ENCODE measurements at regions not wholly inside any gene's neighbourhood (a gene's known extent, or its start where the extent isn't known, plus 50 kb on each side); places are given as distances from the start of the nearest gene placed in this dataset.
"Not testable (repeated sequence)": the region's sequence is repeated elsewhere in the genome, so short reads cannot be mapped to it uniquely, and the experiment has no call there.

DNA sequence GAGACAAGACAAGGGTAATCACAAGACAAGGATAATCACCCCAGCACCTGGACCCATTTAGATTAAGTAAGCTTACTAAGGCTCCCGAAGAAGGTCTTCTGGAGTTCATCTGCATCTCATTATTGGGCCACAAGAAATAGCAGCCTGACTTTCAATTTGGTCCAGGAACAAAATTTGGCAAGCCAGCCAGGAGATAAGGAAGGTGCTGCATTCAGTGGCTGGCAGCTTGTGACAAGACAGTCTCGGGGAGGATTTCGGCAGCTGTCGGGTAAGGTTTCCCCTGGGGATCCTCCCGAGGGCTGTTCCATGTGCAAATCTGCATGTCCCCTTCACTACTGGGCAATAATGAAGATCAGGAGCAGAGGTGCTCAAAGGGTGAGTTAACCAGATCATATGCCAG is 195.2 kb downstream of the FCRL5 start:
- Mint-ChIP-seq H3K4me1 (no peaks in the 10 kb centered on the region), H3K4me3 (no peak overlapping the region), H3K36me3 (ENCODE audit: low read depth) (no peaks in the 10 kb centered on the region), H3K9me3 (no peaks in the 10 kb centered on the region), H3K27me3 (ENCODE audit: low read depth, poor library complexity) (peaks cover 4% of the 10 kb centered on the region), H3K27ac (no peak overlapping the region)
- no peak for DNase-seq
- TF ChIP-seq, protein P1, sequence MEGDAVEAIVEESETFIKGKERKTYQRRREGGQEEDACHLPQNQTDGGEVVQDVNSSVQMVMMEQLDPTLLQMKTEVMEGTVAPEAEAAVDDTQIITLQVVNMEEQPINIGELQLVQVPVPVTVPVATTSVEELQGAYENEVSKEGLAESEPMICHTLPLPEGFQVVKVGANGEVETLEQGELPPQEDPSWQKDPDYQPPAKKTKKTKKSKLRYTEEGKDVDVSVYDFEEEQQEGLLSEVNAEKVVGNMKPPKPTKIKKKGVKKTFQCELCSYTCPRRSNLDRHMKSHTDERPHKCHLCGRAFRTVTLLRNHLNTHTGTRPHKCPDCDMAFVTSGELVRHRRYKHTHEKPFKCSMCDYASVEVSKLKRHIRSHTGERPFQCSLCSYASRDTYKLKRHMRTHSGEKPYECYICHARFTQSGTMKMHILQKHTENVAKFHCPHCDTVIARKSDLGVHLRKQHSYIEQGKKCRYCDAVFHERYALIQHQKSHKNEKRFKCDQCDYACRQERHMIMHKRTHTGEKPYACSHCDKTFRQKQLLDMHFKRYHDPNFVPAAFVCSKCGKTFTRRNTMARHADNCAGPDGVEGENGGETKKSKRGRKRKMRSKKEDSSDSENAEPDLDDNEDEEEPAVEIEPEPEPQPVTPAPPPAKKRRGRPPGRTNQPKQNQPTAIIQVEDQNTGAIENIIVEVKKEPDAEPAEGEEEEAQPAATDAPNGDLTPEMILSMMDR (IDR thresholded peaks at IDR 0.05): no peak

DNA sequence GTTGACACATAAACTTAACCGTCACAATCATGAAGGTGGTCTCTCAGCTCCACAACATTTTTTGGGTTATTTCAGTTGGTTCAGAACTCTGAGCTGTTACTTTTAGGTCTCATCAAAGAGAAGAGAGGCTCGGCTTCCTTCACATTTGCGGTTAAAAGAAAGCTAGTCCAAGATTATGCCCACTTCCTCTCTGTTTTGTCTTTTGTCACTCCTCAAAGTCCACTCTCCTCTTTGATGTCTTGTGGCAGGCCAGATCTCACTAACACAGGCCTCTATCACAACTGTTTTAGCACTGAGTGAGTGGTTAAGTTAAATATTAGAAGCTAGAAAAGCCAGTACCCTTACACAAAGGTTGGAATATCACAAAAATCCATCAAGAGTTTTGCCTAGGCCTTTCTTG is 195.7 kb downstream of the FCRL5 start:
- Mint-ChIP-seq H3K4me3 (no peak overlapping the region), H3K4me1 (no peaks in the 10 kb centered on the region), H3K27ac (no peak overlapping the region), H3K27me3 (ENCODE audit: low read depth, poor library complexity) (peaks cover 4% of the 10 kb centered on the region), H3K36me3 (ENCODE audit: low read depth) (no peaks in the 10 kb centered on the region), H3K9me3 (peaks cover under 1% of the 10 kb centered on the region)
- DNase-seq: no peak
- TF ChIP-seq, protein P1 (IDR thresholded peaks at IDR 0.05): no peak

DNA sequence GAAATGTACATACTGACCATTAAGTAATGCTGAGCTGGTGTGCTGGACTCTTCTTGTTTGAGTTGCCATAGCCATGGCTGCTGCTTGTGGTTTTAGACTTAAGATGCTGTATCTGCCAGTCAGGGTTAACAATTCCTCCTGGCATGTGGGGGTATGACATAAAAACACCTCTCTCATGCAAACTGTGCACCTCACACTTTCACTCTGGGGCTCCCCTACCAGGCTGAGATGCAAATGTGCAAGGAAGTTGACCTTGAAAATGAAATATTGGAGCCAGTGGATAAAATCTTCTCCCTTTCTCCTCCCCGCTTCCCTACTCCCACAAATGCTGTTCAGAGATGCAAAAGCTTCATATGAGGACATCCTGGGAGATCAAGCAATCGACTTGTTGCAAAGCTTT is 198.8 kb downstream of the FCRL5 start:
- Mint-ChIP-seq H3K36me3 (ENCODE audit: low read depth) (no peaks in the 10 kb centered on the region), H3K27me3 (ENCODE audit: low read depth, poor library complexity) (peaks cover 4% of the 10 kb centered on the region), H3K9me3 (peaks cover 13% of the 10 kb centered on the region), H3K4me3 (no peak overlapping the region), H3K27ac (no peak overlapping the region), H3K4me1 (no peaks in the 10 kb centered on the region)
- TF ChIP-seq, protein P1 (IDR thresholded peaks at IDR 0.05): no peak
- DNase-seq: no peak

DNA sequence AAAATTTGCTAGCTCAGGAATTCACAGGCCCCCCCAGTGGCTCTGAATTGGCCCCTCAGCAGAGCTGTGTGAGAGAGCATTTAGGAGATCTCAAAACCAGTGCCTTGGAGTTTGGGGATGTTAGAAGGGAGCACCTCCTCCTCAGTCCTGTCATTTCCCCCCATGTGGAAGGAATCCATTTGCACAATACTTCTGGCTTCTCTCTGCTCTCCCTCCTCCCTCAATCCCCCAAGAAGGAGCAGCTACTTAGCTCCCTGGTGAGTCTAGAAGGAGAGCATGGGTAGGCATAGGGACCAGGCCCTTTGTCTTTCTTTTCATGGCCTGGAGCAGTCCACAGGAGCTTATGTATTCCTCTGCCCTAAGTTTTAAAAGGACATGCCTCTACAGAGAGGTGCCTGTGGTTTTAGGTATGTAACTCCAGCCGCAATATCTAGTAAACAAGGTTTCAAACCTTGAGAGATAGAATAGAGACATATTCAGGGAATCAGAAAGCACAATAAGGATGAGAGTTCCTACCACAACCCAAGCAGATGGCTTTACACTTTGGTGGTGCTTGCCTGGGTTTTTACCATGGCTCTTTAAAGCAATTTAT is 199.4 kb downstream of the FCRL5 start:
- Mint-ChIP-seq H3K4me1 (no peaks in the 10 kb centered on the region), H3K9me3 (peaks cover 14% of the 10 kb centered on the region), H3K27ac (no peak overlapping the region), H3K27me3 (ENCODE audit: low read depth, poor library complexity) (peaks cover 4% of the 10 kb centered on the region), H3K4me3 (no peak overlapping the region), H3K36me3 (ENCODE audit: low read depth) (no peaks in the 10 kb centered on the region)
- TF ChIP-seq, protein P1 (IDR thresholded peaks at IDR 0.05): no peak
- no peak for DNase-seq

DNA sequence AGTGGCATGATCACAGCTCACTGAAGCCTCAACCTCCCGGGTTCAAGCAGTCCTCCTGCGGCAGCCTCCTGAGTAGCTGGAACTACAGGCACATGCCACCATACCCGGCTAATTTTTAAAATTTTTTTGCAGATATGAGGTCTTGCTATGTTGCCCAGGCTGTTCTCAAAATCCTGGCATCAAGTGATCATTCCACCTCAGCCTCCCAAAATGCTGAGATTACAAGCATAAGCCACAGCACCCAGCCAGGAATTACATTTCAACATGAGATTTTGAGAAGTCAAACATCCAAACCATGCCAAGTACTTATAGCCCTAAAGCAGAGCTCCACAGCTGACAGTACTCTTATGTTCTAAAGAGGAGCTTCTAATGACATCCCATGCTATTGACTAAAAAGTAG is 200.1 kb downstream of the FCRL5 start:
- Mint-ChIP-seq H3K27me3 (ENCODE audit: low read depth, poor library complexity) (peaks cover 4% of the 10 kb centered on the region), H3K27ac (no peak overlapping the region), H3K4me1 (no peaks in the 10 kb centered on the region), H3K9me3 (peaks cover 14% of the 10 kb centered on the region), H3K36me3 (ENCODE audit: low read depth) (no peaks in the 10 kb centered on the region), H3K4me3 (no peak overlapping the region)
- TF ChIP-seq, protein P1 (IDR thresholded peaks at IDR 0.05): no peak
- no peak for DNase-seq

DNA sequence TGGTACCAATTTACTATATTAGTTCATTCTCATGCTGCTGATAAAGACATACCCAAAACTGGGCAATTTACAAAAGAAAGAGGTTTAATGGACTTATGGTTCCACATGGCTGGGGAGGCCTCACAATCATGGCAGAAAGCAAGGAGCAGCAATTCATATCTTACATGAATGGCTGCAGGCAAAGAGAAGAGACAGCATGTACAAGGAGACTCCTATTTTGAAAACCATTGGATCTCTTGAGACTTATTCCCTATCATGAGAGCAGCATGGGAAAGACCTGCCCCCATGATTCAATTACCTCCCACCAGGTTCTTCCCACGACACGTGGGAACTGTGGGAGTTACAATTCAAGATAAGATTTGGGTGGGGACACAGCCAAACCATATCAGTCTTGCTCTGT is 200.5 kb downstream of the FCRL5 start:
- peaks cover 17% of the 10 kb centered on the region for H3K9me3 Mint-ChIP-seq
- not testable (repeated sequence) for H3K27me3 Mint-ChIP-seq (ENCODE audit: low read depth, poor library complexity); DNase-seq; H3K36me3 Mint-ChIP-seq (ENCODE audit: low read depth); H3K4me3 Mint-ChIP-seq; H3K4me1 Mint-ChIP-seq; H3K27ac Mint-ChIP-seq
